RKO (cell line): ENCODE measurements at regions not wholly inside any gene's neighbourhood (a gene's known extent, or its start where the extent isn't known, plus 50 kb on each side); places are given as distances from the start of the nearest gene placed in this dataset.

Source experiments
- DNase-seq: peaks from one replicate; pipeline ENCODE4 v3.0.0-alpha.2; 2016; ENCODE audit warnings: low spot score

DNA sequence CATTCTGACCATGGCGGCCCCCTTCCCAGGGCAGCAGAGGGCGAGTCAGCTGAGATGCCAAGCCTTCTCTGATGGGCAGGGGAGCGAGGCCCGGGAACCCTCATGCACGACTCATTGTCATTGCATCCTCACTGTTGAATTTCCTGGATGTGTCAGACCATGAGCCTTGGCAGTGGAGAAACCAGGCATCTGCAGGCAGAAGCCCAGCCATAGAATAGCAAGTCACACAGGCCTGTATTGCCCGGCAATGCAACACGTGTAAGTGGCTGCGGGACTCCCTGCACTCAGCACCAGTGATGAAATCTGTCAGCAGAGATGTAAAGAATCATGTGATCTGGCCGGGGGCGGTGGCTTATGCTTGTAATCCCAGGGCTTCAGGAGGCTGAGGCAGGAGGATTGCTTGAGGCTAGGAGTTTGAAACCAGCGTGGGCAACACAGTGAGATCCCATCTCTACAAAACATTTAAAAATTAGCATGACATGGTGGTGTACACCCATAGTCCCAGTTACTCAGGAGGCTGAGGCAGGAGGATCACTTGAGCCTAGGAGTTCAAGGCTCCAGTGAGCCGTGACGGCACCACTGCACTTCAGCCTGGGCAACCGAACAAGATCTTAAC, 199.7 kb downstream of the KATNAL1 start:
- peak; percentile 23 for DNase-seq

GRCh38 chr13:30107121-30107520, 200.2 kb downstream of the KATNAL1 start:
- no peak for DNase-seq

DNA sequence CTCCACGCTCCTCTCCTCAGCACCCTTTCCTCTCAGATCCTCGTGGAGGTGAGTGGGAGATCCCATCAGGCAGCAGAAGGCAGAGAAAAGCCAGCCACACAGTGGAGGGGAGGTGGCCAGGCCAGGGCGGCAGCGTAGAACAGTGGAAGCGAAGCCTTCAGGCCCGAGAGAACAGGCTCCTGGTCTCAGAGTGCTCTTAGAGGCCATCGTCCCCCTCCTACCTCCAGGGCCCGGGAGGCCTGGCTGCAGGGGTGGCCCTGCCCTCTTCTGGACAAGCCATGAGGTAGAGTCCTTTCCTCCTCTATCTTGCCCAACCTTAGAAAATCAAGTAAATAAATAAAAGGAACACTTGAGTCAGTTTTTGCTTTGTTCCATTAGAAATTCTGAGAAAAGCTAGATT, 202.0 kb downstream of the KATNAL1 start:
- DNase-seq = no peak

- DNase-seq = no peak
Measured at GRCh38 chr13:30103161-30103840, 204.1 kb downstream of the KATNAL1 start.

DNA sequence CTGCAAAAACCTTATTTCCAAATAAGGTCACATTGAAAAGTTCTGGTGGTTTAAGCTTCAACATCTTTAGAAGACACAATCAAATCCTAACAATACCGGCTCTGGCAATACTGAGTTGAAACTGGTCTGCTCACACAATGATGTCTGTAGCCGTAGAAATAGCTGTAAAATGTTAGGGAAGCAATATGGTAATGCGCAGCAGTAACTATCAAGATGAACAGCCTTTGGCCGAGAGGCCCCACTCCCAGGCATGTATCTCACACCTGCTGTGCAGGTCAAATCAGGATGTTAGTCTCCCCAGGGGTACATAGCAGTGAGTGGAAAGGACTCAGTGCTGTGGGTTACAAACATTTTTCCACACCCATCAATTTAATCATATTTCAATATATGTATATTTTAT, 207.1 kb downstream of the KATNAL1 start:
- DNase-seq = no peak

- DNase-seq = no peak
Measured at GRCh38 chr13:30097701-30098100, 209.7 kb downstream of the KATNAL1 start.

DNA sequence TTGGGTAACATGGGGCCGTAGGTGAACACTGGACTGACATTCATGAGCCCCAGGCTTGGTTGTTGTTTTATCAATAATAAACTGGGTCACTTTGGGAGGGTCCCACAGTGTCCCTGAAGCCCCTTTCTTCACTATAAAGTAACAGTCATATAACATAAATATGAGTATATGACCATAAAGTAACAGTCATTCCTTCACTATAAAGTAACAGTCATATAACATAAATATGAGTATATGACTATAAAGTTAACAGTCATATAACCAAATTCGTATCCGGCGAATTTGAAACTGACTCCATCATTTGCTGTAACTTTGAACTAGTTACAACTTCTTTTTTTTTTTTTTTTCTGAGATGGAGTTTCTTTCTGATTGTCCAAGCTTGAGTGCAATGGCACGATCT, 210.3 kb downstream of the KATNAL1 start:
- DNase-seq = no peak

- DNase-seq = no peak
Measured at GRCh38 chr13:30094015-30094414, 213.3 kb downstream of the KATNAL1 start.

DNA sequence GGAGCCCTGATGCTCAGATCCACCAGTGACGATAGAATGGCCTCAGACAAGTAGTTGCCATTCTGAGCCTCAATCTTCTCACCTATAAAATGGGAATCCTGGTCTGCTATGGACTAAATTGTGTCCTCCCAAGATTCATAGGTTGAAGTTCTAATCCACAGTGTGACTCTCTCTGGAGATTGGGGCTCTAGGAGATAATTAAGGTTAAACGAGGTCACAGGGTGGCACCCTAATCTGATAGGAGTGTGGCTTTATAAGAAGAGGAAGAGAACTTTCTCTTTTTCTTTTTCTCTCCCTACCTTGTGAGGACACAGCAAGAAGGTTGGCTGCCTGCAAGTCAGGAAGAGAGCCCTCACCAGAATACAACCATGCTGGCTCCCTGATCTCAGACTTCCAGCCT, 214.1 kb downstream of the KATNAL1 start:
- DNase-seq = no peak

DNA sequence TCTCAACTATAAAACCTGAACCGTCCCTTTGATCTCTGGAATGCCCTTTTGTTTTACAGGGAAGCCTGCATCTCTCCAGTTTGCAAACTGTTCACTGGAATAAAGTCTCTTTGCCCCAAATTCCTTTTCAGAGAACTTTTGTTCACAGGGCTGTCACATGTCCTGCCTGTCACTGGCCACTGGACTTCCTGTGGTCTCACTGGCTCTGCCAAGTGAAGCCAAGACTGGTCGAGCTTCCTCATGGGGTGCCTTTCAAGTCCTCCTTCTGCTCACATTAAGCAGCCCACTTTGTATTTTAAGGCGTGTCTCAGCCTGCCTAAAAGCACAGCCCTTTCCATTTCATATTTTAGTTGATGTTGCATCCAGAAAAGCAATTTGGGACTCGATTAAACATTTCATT, 215.7 kb downstream of the KATNAL1 start:
- no peak for DNase-seq

GRCh38 chr13:30091035-30091434, 216.3 kb downstream of the KATNAL1 start:
- no peak for DNase-seq

GRCh38 chr13:30088312-30088855, 219.0 kb downstream of the KATNAL1 start:
- DNase-seq = no peak

- no peak for DNase-seq
Measured at GRCh38 chr13:30085087-30085486, 222.3 kb downstream of the KATNAL1 start.

- DNase-seq = no peak
Measured at GRCh38 chr13:30082391-30082790, 225.0 kb downstream of the KATNAL1 start.

DNA sequence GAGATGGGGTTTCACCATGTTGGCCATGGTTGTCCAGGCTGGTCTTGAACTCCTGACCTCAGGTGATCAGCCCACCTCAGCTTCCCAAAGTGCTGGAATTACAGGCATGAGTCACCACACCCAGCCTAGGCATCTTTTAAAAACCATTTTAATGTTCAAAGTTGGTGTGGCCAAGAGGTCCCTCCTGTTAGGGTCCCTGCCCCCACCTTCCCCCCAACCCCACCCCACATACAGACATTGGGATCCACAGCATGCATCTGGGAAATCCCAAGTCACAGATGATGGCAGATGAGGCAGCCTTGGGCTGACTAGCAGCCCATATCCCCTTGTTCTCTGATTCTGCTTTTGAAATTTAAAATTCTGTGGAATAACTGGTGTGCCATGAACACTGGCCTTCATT, 226.0 kb downstream of the KATNAL1 start:
- DNase-seq = no peak

DNA sequence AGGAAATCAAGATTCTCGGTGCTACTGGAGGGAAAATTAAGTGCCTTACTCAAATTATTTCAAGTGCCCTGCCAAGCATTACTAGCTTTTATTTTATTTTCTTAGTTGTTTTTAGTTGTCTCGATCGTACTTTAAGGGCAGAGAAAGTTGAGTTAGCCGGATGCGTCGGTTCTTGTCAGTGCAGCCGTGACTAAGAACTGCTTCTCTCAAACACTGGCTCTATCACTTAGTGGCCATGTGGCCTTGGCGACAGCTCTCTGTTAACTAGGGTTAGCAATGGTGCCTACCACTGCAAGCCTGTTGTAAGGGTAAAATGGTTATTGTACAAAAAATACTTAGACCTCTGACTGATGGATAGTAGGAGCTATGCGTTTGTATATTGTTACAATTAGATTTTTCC, 227.8 kb downstream of the KATNAL1 start:
- DNase-seq = no peak

DNA sequence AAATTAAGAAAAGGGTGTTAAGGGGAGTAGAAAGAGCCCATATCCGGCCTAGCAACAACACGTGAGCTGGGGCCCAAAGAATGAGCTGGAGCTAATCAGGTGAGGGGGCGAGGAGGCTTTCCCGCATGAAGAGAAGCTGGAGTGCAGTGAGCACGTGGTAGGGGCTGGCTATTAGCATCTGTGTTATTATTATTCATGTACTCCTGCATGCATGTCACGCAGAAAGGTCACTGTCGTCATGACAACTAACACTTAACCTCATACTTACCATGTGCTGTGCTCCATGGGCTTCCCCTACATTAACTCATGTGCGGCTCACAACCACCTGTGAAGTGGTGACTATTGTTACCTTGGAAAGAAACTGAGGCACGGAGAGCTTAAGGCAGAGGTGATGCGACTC, 227.6 kb upstream of the UBL3 start:
- no peak for DNase-seq

- DNase-seq = no peak
Measured at GRCh38 chr13:30077240-30077735, 226.9 kb upstream of the UBL3 start.

DNA sequence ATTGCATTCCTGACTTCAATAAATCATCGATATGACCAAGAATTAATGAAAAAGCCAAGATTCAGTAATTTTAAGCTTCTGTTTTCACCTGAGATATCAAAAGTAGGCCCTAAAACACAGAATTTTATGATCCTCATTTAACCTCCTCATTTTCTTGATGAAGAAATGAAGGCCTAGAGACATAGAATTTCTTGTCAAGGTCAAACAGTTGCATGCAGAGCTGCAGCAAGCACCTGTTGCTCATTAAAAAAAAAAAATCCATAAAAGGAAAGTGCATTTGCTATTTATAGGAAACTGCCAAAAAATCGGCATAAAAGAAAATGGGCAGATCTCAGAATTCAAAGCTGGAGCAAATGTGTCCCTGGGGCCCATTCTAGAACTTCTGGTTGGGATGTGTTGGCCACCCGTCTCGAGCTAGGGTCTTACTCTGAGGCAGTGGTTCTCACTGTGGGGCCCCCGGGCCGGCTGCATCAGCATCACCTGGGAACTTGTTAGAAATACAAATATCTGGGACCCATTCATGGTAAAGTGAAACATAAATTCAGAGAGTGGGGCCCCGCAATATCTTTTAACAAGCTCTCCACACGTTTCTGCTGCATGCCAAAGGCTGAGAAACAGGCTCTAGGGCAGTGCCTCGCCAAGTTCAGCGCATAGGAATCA, 224.7 kb upstream of the UBL3 start:
- DNase-seq = no peak

- no peak for DNase-seq
Measured at GRCh38 chr13:30074431-30074830, 224.0 kb upstream of the UBL3 start.

- DNase-seq = no peak
Measured at GRCh38 chr13:30072818-30073186, 222.4 kb upstream of the UBL3 start.

DNA sequence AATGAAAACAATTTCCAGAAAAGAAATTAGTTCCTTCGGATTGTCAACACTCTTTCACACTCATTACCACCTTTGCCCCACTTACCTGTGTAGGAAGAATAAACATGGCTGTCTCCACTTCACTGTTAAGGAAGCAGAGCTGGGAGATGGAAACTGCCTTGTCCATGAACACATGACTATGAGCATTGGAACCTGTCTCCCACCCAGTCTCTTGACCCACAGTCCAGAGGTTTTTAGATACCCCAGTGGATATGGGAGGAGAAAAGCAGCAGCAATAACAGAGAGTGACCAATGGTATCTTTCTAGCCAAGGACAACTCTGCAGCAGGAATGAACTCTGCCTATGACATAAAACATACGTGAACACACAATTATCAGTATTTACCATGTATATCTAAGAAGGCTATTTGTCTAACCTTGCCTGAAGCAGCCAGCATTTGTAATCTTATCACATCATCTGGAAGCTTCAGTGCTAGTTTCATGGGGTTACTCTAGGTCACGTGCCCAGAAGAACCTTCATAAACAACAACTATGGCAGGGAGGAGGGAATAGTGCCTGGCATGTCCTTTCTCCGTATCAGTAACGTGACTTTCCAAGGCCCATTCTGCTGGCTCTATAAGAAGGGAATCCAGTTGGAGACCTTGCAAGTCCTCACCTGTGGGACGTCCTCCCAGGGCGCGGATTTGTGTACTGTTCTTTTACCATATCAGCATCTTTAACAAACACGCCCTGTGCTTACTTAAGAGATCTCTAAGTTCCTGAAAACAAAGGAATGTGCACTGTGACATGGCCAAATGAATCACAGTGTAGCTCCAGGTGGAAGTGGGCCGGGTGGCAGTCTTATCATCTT, 221.8 kb upstream of the UBL3 start:
- no peak for DNase-seq
